H9 (cell line): ENCODE measurements at regions not wholly inside any gene's neighbourhood (a gene's known extent, or its start where the extent isn't known, plus 50 kb on each side); places are given as distances from the start of the nearest gene placed in this dataset.

Experiments used
- DNase-seq: peaks from one replicate; pipeline ENCODE4 v3.0.0-alpha.2; 2017
- H2AFZ ChIP-seq: one replicate; pipeline ENCODE4 v1.6.1; 2013; ENCODE audit warnings: mild to moderate bottlenecking, low read length, control low read depth, moderate library complexity
- H2AK5ac ChIP-seq: 2 replicates; pipeline ENCODE4 v1.6.1; 2013; ENCODE audit warnings: low read length, control low read depth, mixed read lengths; ENCODE audit not compliant: insufficient read length
- H2BK120ac ChIP-seq: one replicate; pipeline ENCODE4 v1.6.1; 2013; ENCODE audit warnings: low read depth, mild to moderate bottlenecking, low read length, control low read depth, inconsistent platforms; ENCODE audit not compliant: poor library complexity, severe bottlenecking
- H2BK12ac ChIP-seq: 2 replicates; pipeline ENCODE4 v1.6.1; 2013; ENCODE audit warnings: low read length, control low read depth, mixed read lengths, low read depth; ENCODE audit not compliant: insufficient read length
- H2BK15ac ChIP-seq: 2 replicates; pipeline ENCODE4 v1.6.1; 2013; ENCODE audit warnings: low read depth, low read length, control low read depth
- H2BK20ac ChIP-seq: one replicate; pipeline ENCODE4 v1.6.1; 2013; ENCODE audit warnings: low read depth, mild to moderate bottlenecking, low read length, control low read depth, inconsistent platforms; ENCODE audit not compliant: poor library complexity, severe bottlenecking
- H2BK5ac ChIP-seq: 2 replicates; pipeline ENCODE4 v1.6.1; 2013; ENCODE audit warnings: low read length, control low read depth, mixed read lengths; ENCODE audit not compliant: insufficient read length
- H3K14ac ChIP-seq: 2 replicates; pipeline ENCODE4 v1.6.1; 2013; ENCODE audit warnings: low read length, control low read depth; ENCODE audit not compliant: insufficient read depth
- H3K18ac ChIP-seq: 2 replicates; pipeline ENCODE4 v1.6.1; 2013; ENCODE audit warnings: low read depth, mild to moderate bottlenecking, mixed read lengths, low read length, control low read depth; ENCODE audit not compliant: insufficient read length
- H3K23ac ChIP-seq: 2 replicates; pipeline ENCODE4 v1.6.1; 2013; ENCODE audit warnings: low read length, control low read depth, mixed read lengths, low read depth; ENCODE audit not compliant: insufficient read length
- H3K23me2 ChIP-seq: 2 replicates; pipeline ENCODE4 v1.6.1; 2013; ENCODE audit warnings: low read depth, mild to moderate bottlenecking, mixed read lengths, low read length, control low read depth; ENCODE audit not compliant: insufficient read length, poor library complexity, severe bottlenecking
- H3K27ac ChIP-seq: 2 replicates; pipeline ENCODE4 v1.5.1; 2013; ENCODE audit warnings: low read length, control low read depth, mixed read lengths, low read depth; ENCODE audit not compliant: insufficient read length
- H3K27me3 ChIP-seq: 2 replicates; pipeline ENCODE4 v1.6.1; 2013; ENCODE audit warnings: low read length, control low read depth, inconsistent platforms; ENCODE audit not compliant: insufficient read depth
- H3K4ac ChIP-seq: 2 replicates; pipeline ENCODE4 v1.6.1; 2013; ENCODE audit warnings: low read depth, mild to moderate bottlenecking, control low read depth, inconsistent platforms, low read length, moderate library complexity
- H3K4me1 ChIP-seq: 2 replicates; pipeline ENCODE4 v1.6.1; 2013; ENCODE audit warnings: low read length, control low read depth, inconsistent platforms; ENCODE audit not compliant: insufficient read depth
- H3K4me2 ChIP-seq: 2 replicates; pipeline ENCODE4 v1.6.1; 2013; ENCODE audit warnings: low read length, control low read depth, mixed read lengths; ENCODE audit not compliant: insufficient read length, insufficient read depth
- H3K56ac ChIP-seq: 2 replicates; pipeline ENCODE4 v1.6.1; 2013; ENCODE audit warnings: low read depth, mild to moderate bottlenecking, mixed read lengths, low read length, control low read depth; ENCODE audit not compliant: insufficient read length
- H3K79me1 ChIP-seq: 2 replicates; pipeline ENCODE4 v1.6.1; 2013; ENCODE audit warnings: low read depth, mild to moderate bottlenecking, moderate library complexity, low read length, control low read depth, inconsistent platforms; ENCODE audit not compliant: insufficient read depth, poor library complexity, severe bottlenecking
- H3K79me2 ChIP-seq: 2 replicates; pipeline ENCODE4 v1.6.1; 2013; ENCODE audit warnings: low read length, control low read depth, inconsistent platforms; ENCODE audit not compliant: insufficient read depth
- H3K9ac ChIP-seq: 2 replicates; pipeline ENCODE4 v1.6.1; 2013; ENCODE audit warnings: low read length, control low read depth, mixed read lengths; ENCODE audit not compliant: insufficient read length; ENCODE audit errors: extremely low read depth
- H3K9me3 ChIP-seq: one replicate; pipeline ENCODE4 v1.6.1; 2013; ENCODE audit warnings: low read depth, low read length, inconsistent platforms; ENCODE audit not compliant: control insufficient read depth
- H3T11ph ChIP-seq: one replicate; pipeline ENCODE4 v1.6.1; 2013; ENCODE audit warnings: mild to moderate bottlenecking, low read length, control low read depth, inconsistent platforms
- H4K20me1 ChIP-seq: one replicate; pipeline ENCODE4 v1.6.1; 2013; ENCODE audit not compliant: control insufficient read depth, insufficient read length, insufficient read depth
- H4K5ac ChIP-seq: 2 replicates; pipeline ENCODE4 v1.6.1; 2013; ENCODE audit warnings: low read depth, mild to moderate bottlenecking, mixed read lengths, low read length, control low read depth; ENCODE audit not compliant: insufficient read length
- H4K8ac ChIP-seq: replicated peaks from 2 replicates; pipeline ENCODE4 v1.6.1; 2013; ENCODE audit warnings: low read length, control low read depth, mixed read lengths, low read depth; ENCODE audit not compliant: insufficient read length
- H4K91ac ChIP-seq: 2 replicates; pipeline ENCODE4 v1.6.1; 2013; ENCODE audit warnings: low read depth, mild to moderate bottlenecking, moderate library complexity, mixed read lengths, low read length, control low read depth; ENCODE audit not compliant: insufficient read length
- H3K27ac Mint-ChIP-seq, 3 experiments: 2 replicates in 2 of 3; 3 replicates in 1 of 3; pipeline ENCODE4 v1.8.0; 2020 to 2021; ENCODE audit warnings: mixed read lengths in 3 of 3, mild to moderate bottlenecking in 1 of 3, moderate library complexity in 1 of 3
- H3K27me3 Mint-ChIP-seq: 2 replicates; pipeline ENCODE4 v1.8.0; 2021; ENCODE audit warnings: low read depth, mild to moderate bottlenecking, moderate library complexity, mixed read lengths
- H3K36me3 Mint-ChIP-seq, 3 experiments: 2 replicates in 2 of 3; 3 replicates in 1 of 3; pipeline ENCODE4 v1.8.0; 2020 to 2021; ENCODE audit warnings: low read depth in 3 of 3, mixed read lengths in 3 of 3; ENCODE audit not compliant: insufficient read depth in 1 of 3
- H3K4me1 Mint-ChIP-seq, 2 experiments: 2 replicates each; pipeline ENCODE4 v1.8.0; 2020; ENCODE audit warnings: mixed read lengths in 2 of 2
- H3K4me3 Mint-ChIP-seq, 2 experiments: 2 replicates in 1 of 2; 3 replicates in 1 of 2; pipeline ENCODE4 v1.8.0; 2020 to 2021; ENCODE audit warnings: mild to moderate bottlenecking in 2 of 2, mixed read lengths in 2 of 2, moderate library complexity in 1 of 2
- H3K9me3 Mint-ChIP-seq, 2 experiments: 2 replicates in 1 of 2; 3 replicates in 1 of 2; pipeline ENCODE4 v1.8.0; 2020; ENCODE audit warnings: mild to moderate bottlenecking in 2 of 2, mixed read lengths in 2 of 2, moderate library complexity in 1 of 2
- CTCF ChIP-seq: fragments of 200-600 bp; sonication (generic); conservative IDR thresholded peaks from 3 replicates; pipeline ENCODE4 v1.8.0; 2021; ENCODE audit warnings: antibody characterized with exemption, mild to moderate bottlenecking

- no peak overlapping the region for H3K18ac ChIP-seq
- no peaks in the 10 kb centered on the region for H3K9me3 Mint-ChIP-seq
- no peak overlapping the region for H4K8ac ChIP-seq
- H2BK15ac ChIP-seq: no peak overlapping the region
- no peak overlapping the region for H3K9ac ChIP-seq
- DNase-seq: no peak
- TF ChIP-seq CTCF: no peak
- no peak overlapping the region for H4K91ac ChIP-seq
- H2BK5ac ChIP-seq: no peak overlapping the region
- H3K79me1 ChIP-seq: no peaks in the 10 kb centered on the region
- no peak overlapping the region for H3K27ac ChIP-seq
- H2BK120ac ChIP-seq: no peak overlapping the region
- no peak overlapping the region for H3K14ac ChIP-seq
- H3K9me3 ChIP-seq: no peaks in the 10 kb centered on the region
- no peak overlapping the region for H2AK5ac ChIP-seq
- H3K27ac Mint-ChIP-seq: no peak overlapping the region
- no peak overlapping the region for H3K23ac ChIP-seq
- no peak overlapping the region for H3T11ph ChIP-seq
- H3K4me2 ChIP-seq: no peak overlapping the region
- H3K4me1 ChIP-seq: no peaks in the 10 kb centered on the region
- H2BK12ac ChIP-seq: no peak overlapping the region
- H3K27me3 Mint-ChIP-seq: no peaks in the 10 kb centered on the region
- H3K36me3 Mint-ChIP-seq: no peaks in the 10 kb centered on the region
- no peaks in the 10 kb centered on the region for H3K4me1 Mint-ChIP-seq
- H3K4ac ChIP-seq: no peak overlapping the region
- no peaks in the 10 kb centered on the region for H3K23me2 ChIP-seq
- H2BK20ac ChIP-seq: no peak overlapping the region
- no peaks in the 10 kb centered on the region for H3K79me2 ChIP-seq
- no peak overlapping the region for H4K5ac ChIP-seq
- H4K20me1 ChIP-seq: no peaks in the 10 kb centered on the region
- H3K27me3 ChIP-seq: no peaks in the 10 kb centered on the region
- H3K56ac ChIP-seq: no peak overlapping the region
- H3K4me3 Mint-ChIP-seq: no peak overlapping the region
- H2AFZ ChIP-seq: no peak overlapping the region
These were observed 293.9 kb downstream of the TUSC7 start for GRCh38 chr3:117003501-117003900.
